GM12873 (cell line): ENCODE measurements at regions not wholly inside any gene's neighbourhood (a gene's known extent, or its start where the extent isn't known, plus 50 kb on each side); places are given as distances from the start of the nearest gene placed in this dataset.

Source experiments
- CTCF ChIP-seq: IDR thresholded peaks from 2 replicates; pipeline ENCODE4 v1.5.1; 2012; ENCODE audit warnings: low read depth, mild to moderate bottlenecking, moderate library complexity, low read length, control low read depth; ENCODE audit not compliant: insufficient read depth; ENCODE audit errors: missing control alignments

- no peak for TF ChIP-seq CTCF
Measured at GRCh38 chr16:64657316-64658011, 464.4 kb downstream of the CDH11 start.

- TF ChIP-seq CTCF: no peak
Measured at GRCh38 chr16:64656471-64656870, 465.4 kb downstream of the CDH11 start.

- no peak for TF ChIP-seq CTCF
Measured at GRCh38 chr16:64654178-64654577, 467.7 kb downstream of the CDH11 start.

GRCh38 chr16:64648282-64648681 lies 473.6 kb downstream of the CDH11 start:
- TF ChIP-seq CTCF: no peak

- TF ChIP-seq CTCF: no peak
Measured at GRCh38 chr16:64641343-64641742, 480.5 kb downstream of the CDH11 start.

- no peak for TF ChIP-seq CTCF
Measured at GRCh38 chr16:64638766-64639165, 483.1 kb downstream of the CDH11 start.

GRCh38 chr16:64629622-64630021 lies 492.2 kb downstream of the CDH11 start:
- no peak for TF ChIP-seq CTCF
